HepG2 (cell line): ENCODE measurements at regions not wholly inside any gene's neighbourhood (a gene's known extent, or its start where the extent isn't known, plus 50 kb on each side); places are given as distances from the start of the nearest gene placed in this dataset.

ENCODE experiments used
- ATAC-seq: fragments of 200-7000 bp; cut with Tn5 transposase; 3 replicates; pipeline ENCODE4 v1.9.1; 2020; ENCODE audit warnings: mild to moderate bottlenecking, moderate library complexity
- BruUV-seq: library from RNA; stranded (reverse); fragments of 400-500 nt; replicated peaks from 2 replicates; lab custom pipeline; 2021; lab: Mats Ljungman, UMichigan
- CTCF ChIA-PET: fragments of 300-600 bp; formaldehyde crosslinking; extraction: SDS; loops from one replicate; lab custom pipeline; 2021; ENCODE audit warnings: low total read pairs, inconsistent platforms, low intra/inter-chr PET ratio; lab: Yijun Ruan, JAX
- POLR2A ChIA-PET: fragments of 350-600 bp; sonication (Branson Sonifier 250); formaldehyde crosslinking; loops from one replicate; lab custom pipeline; 2020; ENCODE audit warnings: antibody characterized with exemption, inconsistent platforms; lab: Yijun Ruan, JAX
- DNase-seq: peaks from one replicate; pipeline ENCODE4 v3.0.0-alpha.2; 2015; ENCODE audit warnings: low spot score
- FAIRE-seq: peaks from 3 replicates; lab custom pipeline; 2011; peaks lifted over from hg19 to GRCh38; lab: Jason Lieb, UNC
- H2AFZ ChIP-seq: one replicate; pipeline ENCODE4 v1.6.1; 2011; ENCODE audit warnings: low read length, inconsistent platforms
- H3K27ac ChIP-seq: fragments of 300-600 bp; 3 replicates; pipeline ENCODE4 v1.8.0; 2011; ENCODE audit warnings: mixed run types, mild to moderate bottlenecking, mixed read lengths, low read length, inconsistent platforms; ENCODE audit not compliant: insufficient read depth; ENCODE audit errors: extremely low read length
- H3K27me3 ChIP-seq, 2 experiments: fragments of 200-600 bp in 1 of 2; 2 replicates in 1 of 2; 3 replicates in 1 of 2; pipeline versions ENCODE4 v1.6.0 to v1.8.0; 2011; ENCODE audit warnings: low read length in 2 of 2, mild to moderate bottlenecking in 2 of 2, moderate library complexity in 2 of 2, inconsistent platforms in 1 of 2; ENCODE audit not compliant: insufficient read depth in 2 of 2, control insufficient read depth in 1 of 2
- H3K36me3 ChIP-seq, 2 experiments: fragments of 200-600 bp in 1 of 2; replicated peaks in 1 of 2; 2 replicates in 1 of 2; 3 replicates in 1 of 2; pipeline versions ENCODE4 v1.5.1 to v1.8.0; 2011; ENCODE audit warnings: low read length in 2 of 2, inconsistent platforms in 1 of 2; ENCODE audit not compliant: insufficient read depth in 2 of 2, control insufficient read depth in 1 of 2
- H3K4me1 ChIP-seq: 2 replicates; pipeline ENCODE4 v1.5.1; 2012; ENCODE audit warnings: low read length, inconsistent platforms; ENCODE audit not compliant: insufficient read depth
- H3K4me2 ChIP-seq: 2 replicates; pipeline ENCODE4 v1.6.0; 2011; ENCODE audit warnings: low read depth, low read length, inconsistent platforms
- H3K4me3 ChIP-seq, 3 experiments: fragments of 200-600 bp in 1 of 3; sonication (generic), shearing (Covaris generic) in 1 of 3; replicated peaks in 1 of 3; 2 replicates each; pipeline ENCODE4 v1.5.1; 2011 to 2016; ENCODE audit warnings: low read length in 3 of 3, inconsistent platforms in 2 of 3, low read depth in 2 of 3, mild to moderate bottlenecking in 2 of 3, control low read depth in 1 of 3, mixed read lengths in 1 of 3; ENCODE audit not compliant: insufficient read depth in 1 of 3
- H3K79me2 ChIP-seq: one replicate; pipeline ENCODE4 v1.6.1; 2011; ENCODE audit warnings: low read length, inconsistent platforms; ENCODE audit not compliant: insufficient read depth
- H3K9ac ChIP-seq: 2 replicates; pipeline ENCODE4 v1.6.0; 2011; ENCODE audit warnings: mild to moderate bottlenecking, low read depth, low read length, inconsistent platforms; ENCODE audit not compliant: insufficient read depth
- H3K9me3 ChIP-seq: 2 replicates; pipeline ENCODE4 v1.5.1; 2012; ENCODE audit warnings: mild to moderate bottlenecking, low read length
- H4K20me1 ChIP-seq: 2 replicates; pipeline ENCODE4 v1.6.0; 2011; ENCODE audit warnings: inconsistent platforms, mild to moderate bottlenecking, low read length, moderate library complexity; ENCODE audit not compliant: insufficient read depth
- ELF1 ChIP-seq: sonication (generic); formaldehyde crosslinking; IDR thresholded peaks from 2 replicates; pipeline ENCODE4 v1.4.0; 2020; ENCODE audit warnings: missing genetic modification reagents
- FIP1L1 ChIP-seq: fragments of 200-400 bp; formaldehyde crosslinking; IDR thresholded peaks from 2 replicates; pipeline ENCODE4 v1.6.1; 2018; ENCODE audit warnings: low read depth, mild to moderate bottlenecking, low read length, moderate library complexity, borderline replicate concordance; ENCODE audit not compliant: insufficient read depth
- GTF3A ChIP-seq: sonication (generic); formaldehyde crosslinking; conservative IDR thresholded peaks from 2 replicates; pipeline ENCODE4 v1.4.0; 2020; ENCODE audit warnings: mild to moderate bottlenecking, missing genetic modification reagents
- HNF1B ChIP-seq: sonication (generic); formaldehyde crosslinking; IDR thresholded peaks from 2 replicates; pipeline ENCODE4 v1.5.1; 2020; ENCODE audit warnings: mild to moderate bottlenecking, moderate library complexity, missing genetic modification reagents
- MED1 ChIP-seq: sonication (generic); formaldehyde crosslinking; IDR thresholded peaks from 2 replicates; pipeline ENCODE4 v1.4.0; 2020; ENCODE audit warnings: missing genetic modification reagents
- NAIF1 ChIP-seq: sonication (generic); formaldehyde crosslinking; IDR thresholded peaks from 2 replicates; pipeline ENCODE4 v1.5.0; 2020; ENCODE audit warnings: mild to moderate bottlenecking, missing genetic modification reagents, borderline replicate concordance
- POLR2AphosphoS5 ChIP-seq: IDR thresholded peaks from 2 replicates; pipeline ENCODE4 v1.6.1; 2012; ENCODE audit warnings: low read depth, low read length
- ZSCAN30 ChIP-seq: sonication (generic); formaldehyde crosslinking; IDR thresholded peaks from 2 replicates; pipeline ENCODE4 v1.5.0; 2020; ENCODE audit warnings: mild to moderate bottlenecking, missing genetic modification reagents
- WGBS: methylation state at CpG from one replicate; pipeline ENCODE4 v1.1.6; 2017; ENCODE audit warnings: low lambda C conversion rate; 5-methylcytosine and 5-hydroxymethylcytosine counted together
- in situ Hi-C: cut with HindIII; loops from 2 replicates; pipeline ENCODE4 v1.10.0; 2017; ENCODE audit warnings: low pct_unique_long_range_greater_than_20kb; ENCODE audit not compliant: extremely low pct_ligation_motif_present
- intact Hi-C: fragments of 100-400 bp; cut with micrococcal nuclease; formaldehyde crosslinking; loops from one replicate; pipeline ENCODE4 v1.10.0; 2022; ENCODE audit not compliant: unreplicated experiment

DNA sequence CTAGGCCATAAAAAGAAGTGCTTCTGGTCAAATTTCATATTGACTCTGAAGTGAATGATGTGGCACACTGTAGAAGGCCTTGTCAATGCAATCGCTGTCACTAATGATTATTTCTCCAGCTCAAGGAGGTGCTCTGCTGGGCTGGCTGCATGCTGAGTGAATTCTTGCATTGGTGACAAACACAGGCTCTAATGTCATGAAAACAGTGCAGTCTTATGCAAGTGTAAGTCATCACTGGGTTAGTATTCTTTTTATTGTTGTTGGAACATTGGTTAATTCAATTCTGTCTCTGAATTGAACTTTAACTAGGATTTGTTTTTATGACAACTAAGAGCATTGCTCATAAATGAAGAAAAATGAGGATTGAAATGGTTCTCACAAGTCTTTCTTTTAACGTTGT is 57.3 kb upstream of the CD180 start:
- WGBS: 43% methylated on average over 2 of the region's 2 CpGs
- in situ Hi-C loops: no loop called here
- H3K4me1 ChIP-seq: no peaks in the 10 kb centered on the region
- TF ChIP-seq ZSCAN30 (CRISPR knock-in tag) (no peak), POLR2AphosphoS5 (no peak), NAIF1 (CRISPR knock-in tag) (no peak), MED1 (no peak), HNF1B (no peak)
- ChIA-PET CTCF (no interaction called here), POLR2A (no interaction called here)
- no peak overlapping the region for H3K4me3 ChIP-seq
- no peaks in the 10 kb centered on the region for H4K20me1 ChIP-seq
- H3K4me2 ChIP-seq: no peak overlapping the region
- no TSS peak for BruUV-seq
- H3K79me2 ChIP-seq: no peaks in the 10 kb centered on the region
- ATAC-seq: no peak
- DNase-seq: no peak
- H3K36me3 ChIP-seq: no peaks in the 10 kb centered on the region
- no peak overlapping the region for H3K27ac ChIP-seq
- H3K27me3 ChIP-seq: no peaks in the 10 kb centered on the region; a peak in 1 of 5 replicates
- H3K9ac ChIP-seq: no peak overlapping the region
- no peaks in the 10 kb centered on the region for H3K9me3 ChIP-seq
- no peak for FAIRE-seq
- intact Hi-C loops: no loop called here
- no peak overlapping the region for H2AFZ ChIP-seq

DNA sequence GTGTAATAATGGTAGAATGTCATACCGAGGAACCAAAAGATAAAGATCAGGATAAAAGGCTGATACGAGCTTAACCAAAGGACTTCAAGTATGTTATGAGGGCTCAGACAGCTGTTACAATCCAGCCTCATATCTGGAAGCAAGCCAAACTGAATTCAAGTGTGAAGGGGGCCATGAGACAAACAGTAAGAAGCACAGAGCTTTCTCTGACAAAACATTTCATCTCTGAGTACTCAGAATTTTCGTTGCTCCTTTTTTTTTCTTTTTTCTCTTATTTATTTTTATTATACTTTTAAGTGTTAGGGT is 52.9 kb upstream of the CD180 start:
- WGBS: 27% methylated on average over 3 of the region's 3 CpGs
- Histone ChIP-seq H4K20me1 (no peaks in the 10 kb centered on the region), H3K9me3 (no peaks in the 10 kb centered on the region), H3K79me2 (no peaks in the 10 kb centered on the region), H3K27ac (no peak overlapping the region), H3K9ac (no peak overlapping the region), H3K4me2 (no peak overlapping the region), H3K4me1 (peaks cover 3% of the 10 kb centered on the region), H3K27me3 (no peaks in the 10 kb centered on the region; a peak in 1 of 5 replicates), H2AFZ (no peak overlapping the region), H3K4me3 (no peak overlapping the region), H3K36me3 (no peaks in the 10 kb centered on the region)
- no TSS peak for BruUV-seq
- ATAC-seq (no peak), DNase-seq (no peak), FAIRE-seq (no peak)
- ChIA-PET CTCF (no interaction called here), POLR2A (no interaction called here)
- in situ Hi-C loops: loop anchor here (5.0 kb wide), 1 partner anchor 1003 kb away; no protein-coding TSS in a partner anchor
- TF ChIP-seq ELF1 (CRISPR knock-in tag): no peak
- no peak for TF ChIP-seq GTF3A (CRISPR knock-in tag)
- no peak for TF ChIP-seq FIP1L1
- intact Hi-C loops: loop anchor here (5.0 to 10.0 kb wide), 3 partner anchors 245 to 588 kb away; no protein-coding TSS in a partner anchor
